Heart right ventricle (tissue), 16 donors: ENCODE measurements at regions not wholly inside any gene's neighbourhood (a gene's known extent, or its start where the extent isn't known, plus 50 kb on each side); places are given as distances from the start of the nearest gene placed in this dataset.

Experiments
- ATAC-seq, 8 donors: fragments of 200-7000 bp; cut with Tn5 transposase; one replicate each; pipeline ENCODE4 v1.9.1; 2020; ENCODE audit warnings: mild to moderate bottlenecking in 8 of 8, moderate library complexity in 8 of 8, moderate number of reproducible peaks in 1 of 8
- DNase-seq, 2 donors: peaks; one replicate each; pipeline ENCODE4 v3.0.0-alpha.2; 2020
- H3K27ac ChIP-seq, 10 donors: fragments of 200-600 bp; sonication (generic) in 2 of 10; one replicate each; pipeline versions ENCODE4 v1.5.0 to v1.8.0; 2020 to 2022; ENCODE audit warnings: mild to moderate bottlenecking in 3 of 10
- H3K27me3 ChIP-seq, 7 donors: fragments of 200-600 bp; one replicate each; pipeline ENCODE4 v1.8.0; 2021 to 2022; ENCODE audit warnings: mild to moderate bottlenecking in 2 of 7
- H3K36me3 ChIP-seq, 9 donors: fragments of 200-600 bp; sonication (generic) in 1 of 9; one replicate each; pipeline versions ENCODE4 v1.5.0 to v1.8.0; 2020 to 2022; ENCODE audit warnings: mild to moderate bottlenecking in 2 of 9
- H3K4me1 ChIP-seq, 9 donors: fragments of 200-600 bp; sonication (generic) in 1 of 9; one replicate each; pipeline versions ENCODE4 v1.5.0 to v1.8.0; 2020 to 2022; ENCODE audit warnings: mild to moderate bottlenecking in 4 of 9
- H3K4me3 ChIP-seq, 10 donors: fragments of 200-600 bp; sonication (generic) in 2 of 10; one replicate each; pipeline versions ENCODE4 v1.5.0 to v1.8.0; 2020 to 2022; ENCODE audit warnings: mild to moderate bottlenecking in 7 of 10, moderate library complexity in 2 of 10
- H3K9me3 ChIP-seq, 11 donors: fragments of 200-600 bp in 10 of 11; sonication (generic) in 2 of 11; one replicate each; pipeline versions ENCODE4 v1.5.0 to v1.8.0; 2013 to 2022; ENCODE audit warnings: mild to moderate bottlenecking in 2 of 11, control low read depth in 1 of 11, moderate library complexity in 1 of 11
- CTCF ChIP-seq, 9 donors: fragments of 200-600 bp; sonication (generic) in 2 of 9; IDR thresholded peaks; one replicate each; pipeline versions ENCODE4 v1.5.0 to v1.8.0; 2021 to 2022; ENCODE audit warnings: antibody characterized with exemption in 9 of 9, mild to moderate bottlenecking in 5 of 9, moderate library complexity in 1 of 9
- WGBS, 2 donors: extraction: QIAGEN DNeasy Blood & Tissue Kit; methylation state at CpG; one replicate each; pipeline ENCODE4 v1.1.7; 2013; ENCODE audit warnings: inconsistent platforms in 1 of 2; 5-methylcytosine and 5-hydroxymethylcytosine counted together
- intact Hi-C, 10 donors: fragments of 100-400 bp; cut with DNase I; formaldehyde crosslinking; loops; one replicate each; pipeline versions ENCODE4 v1.11.1 to v1.14.2; 2022
- donor health status: Arrhythmogenic right ventricular cardiomyopathy.
- donor health status: ischemic (EF 13 %, LVEDD 7.1; RV severe dilation, severe dysfunction).
- donor health status: healthy with polysubstance abuse.
- donor health status: DM: no; HTN: yes; CAD: no.
- donor health status: DM: no; HTN: no; CAD: no.
- donor health status: ischemic (EF 25% LVEDD 6.9; RV normal size, moderate dysfunction).
- donor health status: ischemic (EF 25% LVEDD 5.7; RV mildly dilated, moderate dysfunction).
- donor health status: healthy.
- donor health status: DM: yes; HTN: yes; CAD: no.
- donor health status: Ischemic cardiomyopathy.
- donor health status: ischemic (EF 35%, LVEDD 5.7; RV mildly dilated, moderate dysfunction).
- donor health status: nonischemic (EF 11% LVEDD 7.7; RV severe dilation, severe dysfunction).
- donor health status: DM: yes; HTN: yes; CAD: no.
- donor health status: PGD.
- donor health status: ischemic (EF 29% LVEDD 5.4; RV normal size, mild dysfunction).
- donor health status: nonischemic (EF 23%, LVEDD 6.1; RV moderate dilation, normal function).

- Histone ChIP-seq H3K4me1 (peaks cover 4 to 18% (median 15%) of the 10 kb centered on the region in 9 donors), H3K4me3 (no peak overlapping the region), H3K9me3 (no peaks in the 10 kb centered on the region), H3K36me3 (no peaks in the 10 kb centered on the region), H3K27ac (peak overlapping the region in 5 of 10 donors; percentile 53 to 74 (median 65)), H3K27me3 (no peaks in the 10 kb centered on the region)
- DNase-seq (peak in 1 of 2 donors; percentile 70), ATAC-seq (peak; percentile 64 to 92 (median 84))
- intact Hi-C loops: loop anchor here in 1 of 10 donors (5.0 kb wide), 1 partner anchor 59 kb away; the partner anchor contains the start of gene MAF
- TF ChIP-seq CTCF (IDR thresholded peaks at IDR 0.05): peak in 6 of 9 donors; percentile 4 to 43 (median 22)
- WGBS, 2 donors: 66 to 82% methylated on average over 8 of the region's 8 CpGs
Measured at GRCh38 chr16:79543219-79543618, 57.3 kb downstream of the MAF start.

DNA sequence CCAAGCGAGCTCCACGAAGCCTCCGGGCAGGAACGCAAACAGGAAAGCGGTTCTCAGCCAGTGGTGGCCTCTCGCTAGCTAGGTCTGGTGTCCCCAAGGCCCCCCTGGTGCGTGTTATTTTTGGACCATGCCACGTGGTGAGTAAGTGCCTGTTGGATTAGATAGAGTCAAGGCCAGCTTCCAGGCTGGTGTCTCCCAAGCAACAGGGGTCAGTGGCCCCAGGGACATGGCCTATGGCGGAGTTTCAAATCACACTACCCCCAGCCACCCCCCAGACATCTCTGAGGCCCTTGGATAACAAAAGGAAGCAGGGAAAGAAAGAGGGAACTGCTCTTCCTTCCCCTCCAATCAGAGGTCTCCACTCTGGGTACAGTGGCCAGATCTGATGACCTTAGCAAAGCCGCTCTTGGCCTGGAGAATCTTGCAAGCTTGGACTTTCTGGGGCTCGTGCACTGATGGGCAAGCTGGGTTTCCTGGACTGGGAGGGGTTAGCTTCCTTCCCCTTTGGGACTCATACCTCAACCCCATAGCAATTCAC, 58.2 kb downstream of the MAF start:
- Histone ChIP-seq H3K4me3 (no peak overlapping the region), H3K36me3 (no peaks in the 10 kb centered on the region), H3K4me1 (peaks cover 4 to 19% (median 15%) of the 10 kb centered on the region in 9 donors), H3K27ac (peak overlapping the region in 8 of 10 donors; percentile 7 to 74 (median 58)), H3K9me3 (no peaks in the 10 kb centered on the region), H3K27me3 (no peaks in the 10 kb centered on the region)
- intact Hi-C loops: loop anchor here in 1 of 10 donors (5.0 kb wide), 1 partner anchor 60 kb away; the partner anchor contains the start of gene MAF
- DNase-seq (peak; percentile 74 to 77), ATAC-seq (peak; percentile 90 to 97 (median 94))
- no peak for TF ChIP-seq CTCF (IDR thresholded peaks at IDR 0.05)
- 23% methylated on average over 11 of the region's 11 CpGs for WGBS, 2 donors

DNA sequence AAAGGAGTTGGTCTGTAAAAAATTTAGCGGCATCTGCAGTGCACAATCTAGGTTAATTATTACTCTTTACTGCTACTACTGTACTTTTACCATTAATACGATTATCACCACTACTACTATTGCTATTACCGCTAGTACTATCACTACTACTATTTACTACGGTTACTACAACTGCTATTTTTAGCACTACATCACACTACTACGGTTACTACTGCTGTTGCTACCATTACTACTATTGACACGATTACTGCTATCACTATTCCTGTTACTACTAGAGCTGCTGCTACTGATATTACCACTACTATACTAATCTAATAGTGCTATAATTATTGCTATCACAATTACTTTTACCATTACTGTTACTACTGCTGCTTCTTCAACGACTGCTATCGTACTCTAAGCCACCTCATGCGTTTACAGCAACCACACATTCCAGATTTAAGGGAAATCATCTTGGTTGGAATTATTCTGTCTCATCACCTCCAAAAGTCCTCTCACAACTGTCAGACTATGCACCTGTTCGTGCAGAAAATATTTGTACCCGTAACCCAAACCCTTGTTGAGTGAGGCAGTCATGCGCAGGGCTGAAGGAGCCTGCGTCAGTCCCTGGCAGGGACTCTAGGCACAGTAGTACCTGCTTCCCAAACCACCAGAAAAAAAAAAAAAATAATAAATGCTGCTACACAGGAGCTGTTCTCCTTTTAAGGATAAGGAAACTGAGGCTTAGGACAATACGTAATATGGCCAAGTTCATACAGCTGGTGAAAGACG, 59.5 kb downstream of the MAF start:
- intact Hi-C loops: loop anchor here in 1 of 10 donors (5.0 kb wide), 1 partner anchor 61 kb away; the partner anchor contains the start of gene MAF
- Histone ChIP-seq H3K27ac (no peak overlapping the region), H3K9me3 (no peaks in the 10 kb centered on the region), H3K27me3 (no peaks in the 10 kb centered on the region), H3K36me3 (no peaks in the 10 kb centered on the region), H3K4me1 (peaks cover 4 to 25% (median 15%) of the 10 kb centered on the region in 9 donors), H3K4me3 (no peak overlapping the region)
- TF ChIP-seq CTCF (IDR thresholded peaks at IDR 0.05): no peak
- DNase-seq: no peak
- WGBS, 2 donors: 90% methylated on average over 15 of the region's 15 CpGs
- no peak for ATAC-seq

GRCh38 chr16:79537584-79537983, 63.0 kb downstream of the MAF start:
- DNase-seq (no peak), ATAC-seq (no peak)
- 81 to 89% methylated on average over 6 of the region's 6 CpGs for WGBS, 2 donors
- TF ChIP-seq CTCF (IDR thresholded peaks at IDR 0.05): no peak
- intact Hi-C loops: no loop called here
- Histone ChIP-seq H3K27ac (no peak overlapping the region), H3K9me3 (no peaks in the 10 kb centered on the region), H3K4me3 (no peak overlapping the region), H3K4me1 (peaks cover 4 to 27% (median 11%) of the 10 kb centered on the region in 9 donors), H3K27me3 (no peaks in the 10 kb centered on the region), H3K36me3 (no peaks in the 10 kb centered on the region)
